Vagina (tissue), 2 donors: ENCODE measurements at regions not wholly inside any gene's neighbourhood (a gene's known extent, or its start where the extent isn't known, plus 50 kb on each side); places are given as distances from the start of the nearest gene placed in this dataset.

Experiments used
- POLR2A ChIP-seq, 2 donors: fragments of 450-650 bp; IDR thresholded peaks; one replicate each; pipeline ENCODE4 v1.6.1; 2017; ENCODE audit warnings: antibody characterized with exemption in 2 of 2, mild to moderate bottlenecking in 2 of 2, moderate library complexity in 2 of 2
- POLR2AphosphoS5 ChIP-seq, 2 donors: sonication (generic); formaldehyde crosslinking; IDR thresholded peaks; one replicate each; pipeline ENCODE4 v1.9.0; 2017; ENCODE audit warnings: antibody characterized with exemption in 2 of 2, mild to moderate bottlenecking in 2 of 2, low read depth in 1 of 2; ENCODE audit not compliant: insufficient read depth in 1 of 2
- TF ChIP-seq, protein P1 (sequence below), 3 experiments: fragments of 450-650 bp in 2 of 3; fragments of 200-600 bp in 1 of 3; sonication (generic) in 1 of 3; IDR thresholded peaks; one replicate each; pipeline ENCODE4 v1.5.1; 2017 to 2019; ENCODE audit warnings: antibody characterized with exemption in 3 of 3, mild to moderate bottlenecking in 2 of 3, moderate library complexity in 2 of 3

DNA sequence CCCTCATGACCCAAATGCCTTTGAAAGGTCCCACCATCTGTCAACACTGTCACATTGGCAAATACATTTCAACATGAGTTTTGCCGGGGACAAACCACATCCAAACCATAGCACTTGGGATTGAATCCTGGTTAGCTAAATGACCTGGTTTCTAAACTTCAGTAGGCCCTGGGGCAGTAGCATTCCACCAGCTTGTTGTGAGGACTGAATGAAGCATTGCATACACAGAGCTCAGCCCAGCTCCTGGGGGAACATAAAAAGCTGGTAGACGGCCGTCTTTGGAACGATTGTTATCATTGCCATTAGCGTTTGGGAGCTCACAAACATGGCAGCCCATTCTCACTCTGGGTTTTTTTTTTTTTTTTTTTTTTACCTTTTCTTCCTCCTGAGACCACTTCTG lies 57.5 kb upstream of the CXCR4 start:
- TF ChIP-seq, protein P1, sequence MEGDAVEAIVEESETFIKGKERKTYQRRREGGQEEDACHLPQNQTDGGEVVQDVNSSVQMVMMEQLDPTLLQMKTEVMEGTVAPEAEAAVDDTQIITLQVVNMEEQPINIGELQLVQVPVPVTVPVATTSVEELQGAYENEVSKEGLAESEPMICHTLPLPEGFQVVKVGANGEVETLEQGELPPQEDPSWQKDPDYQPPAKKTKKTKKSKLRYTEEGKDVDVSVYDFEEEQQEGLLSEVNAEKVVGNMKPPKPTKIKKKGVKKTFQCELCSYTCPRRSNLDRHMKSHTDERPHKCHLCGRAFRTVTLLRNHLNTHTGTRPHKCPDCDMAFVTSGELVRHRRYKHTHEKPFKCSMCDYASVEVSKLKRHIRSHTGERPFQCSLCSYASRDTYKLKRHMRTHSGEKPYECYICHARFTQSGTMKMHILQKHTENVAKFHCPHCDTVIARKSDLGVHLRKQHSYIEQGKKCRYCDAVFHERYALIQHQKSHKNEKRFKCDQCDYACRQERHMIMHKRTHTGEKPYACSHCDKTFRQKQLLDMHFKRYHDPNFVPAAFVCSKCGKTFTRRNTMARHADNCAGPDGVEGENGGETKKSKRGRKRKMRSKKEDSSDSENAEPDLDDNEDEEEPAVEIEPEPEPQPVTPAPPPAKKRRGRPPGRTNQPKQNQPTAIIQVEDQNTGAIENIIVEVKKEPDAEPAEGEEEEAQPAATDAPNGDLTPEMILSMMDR (IDR thresholded peaks at IDR 0.05) = no peak
- TF ChIP-seq POLR2AphosphoS5 (IDR thresholded peaks at IDR 0.05; ENCODE audit: insufficient read depth in 1 of 2, low read depth in 1 of 2) (no peak), POLR2A (IDR thresholded peaks at IDR 0.05) (no peak)
